Kasumi-1 (cell line): ENCODE measurements at regions not wholly inside any gene's neighbourhood (a gene's known extent, or its start where the extent isn't known, plus 50 kb on each side); places are given as distances from the start of the nearest gene placed in this dataset.
"Not testable (repeated sequence)": the region's sequence is repeated elsewhere in the genome, so short reads cannot be mapped to it uniquely, and the experiment has no call there.

Experiments used
- DNase-seq, 2 experiments: peaks; one replicate each; lab custom pipeline; 2025; lab: John Stamatoyannopoulos, UW

GRCh38 chr3:117003501-117003900 is 293.9 kb downstream of the TUSC7 start:
- DNase-seq: no peak

DNA sequence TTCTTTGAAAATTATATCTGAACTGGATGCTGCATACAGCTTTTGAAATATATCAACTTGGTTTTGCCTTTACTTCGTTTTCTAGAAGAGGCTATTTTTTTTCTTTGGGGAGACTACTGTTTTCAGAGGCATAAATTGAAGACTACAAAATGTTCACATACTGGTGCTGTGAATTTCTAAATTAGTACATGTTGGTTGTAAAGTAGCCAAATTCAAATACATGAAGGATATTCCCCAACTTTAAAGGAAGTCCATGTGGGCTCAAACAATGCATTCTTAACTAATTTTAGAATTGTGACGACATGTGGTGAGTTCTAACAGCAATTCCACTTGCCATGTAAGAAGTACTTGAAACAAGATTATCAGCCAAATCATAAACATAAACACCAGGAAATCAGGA is 295.7 kb downstream of the TUSC7 start:
- no peak for DNase-seq

GRCh38 chr3:117005911-117006522 is 296.4 kb downstream of the TUSC7 start:
- DNase-seq: no peak

DNA sequence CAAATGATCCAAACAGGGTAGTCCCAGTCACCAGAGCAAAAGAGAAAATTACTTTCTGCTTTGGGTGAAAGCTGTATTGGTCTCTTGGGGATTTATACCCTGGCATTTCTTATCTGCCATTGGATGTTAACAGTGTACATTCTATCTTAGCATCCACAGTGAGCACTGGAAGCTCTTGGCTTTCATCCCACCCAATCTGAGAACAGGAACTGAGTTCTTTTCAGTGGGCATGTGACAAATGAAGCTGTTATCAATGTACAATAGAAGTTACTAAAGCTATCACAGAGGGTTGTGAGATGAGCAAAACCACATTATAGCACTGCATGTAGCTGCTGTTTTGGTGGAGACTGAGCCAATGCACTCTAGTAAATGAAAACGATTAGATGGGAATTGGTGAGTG is 300.7 kb downstream of the TUSC7 start:
- DNase-seq: no peak

GRCh38 chr3:117011687-117012250 is 302.2 kb downstream of the TUSC7 start:
- DNase-seq: peak; percentile 90 to 93

DNA sequence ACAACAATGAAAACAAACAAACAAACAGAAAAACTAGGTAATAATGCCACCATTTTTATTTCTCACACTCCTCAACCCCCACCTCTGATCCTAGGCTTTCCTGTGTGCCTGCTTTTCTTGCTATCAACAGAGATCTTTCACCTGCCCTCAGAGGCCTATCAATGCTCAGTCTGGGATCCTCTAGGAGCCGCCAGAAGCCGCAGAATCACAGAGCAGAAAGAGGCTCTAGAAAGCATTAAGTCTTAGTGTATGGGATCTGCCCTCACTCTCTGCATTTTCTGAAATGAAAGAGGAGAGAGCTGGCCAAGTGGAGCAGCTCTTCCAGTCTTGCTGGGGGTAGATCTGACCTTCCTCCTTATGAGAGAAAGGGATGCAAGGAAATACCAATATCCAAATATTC is 306.8 kb downstream of the TUSC7 start:
- no peak for DNase-seq

DNA sequence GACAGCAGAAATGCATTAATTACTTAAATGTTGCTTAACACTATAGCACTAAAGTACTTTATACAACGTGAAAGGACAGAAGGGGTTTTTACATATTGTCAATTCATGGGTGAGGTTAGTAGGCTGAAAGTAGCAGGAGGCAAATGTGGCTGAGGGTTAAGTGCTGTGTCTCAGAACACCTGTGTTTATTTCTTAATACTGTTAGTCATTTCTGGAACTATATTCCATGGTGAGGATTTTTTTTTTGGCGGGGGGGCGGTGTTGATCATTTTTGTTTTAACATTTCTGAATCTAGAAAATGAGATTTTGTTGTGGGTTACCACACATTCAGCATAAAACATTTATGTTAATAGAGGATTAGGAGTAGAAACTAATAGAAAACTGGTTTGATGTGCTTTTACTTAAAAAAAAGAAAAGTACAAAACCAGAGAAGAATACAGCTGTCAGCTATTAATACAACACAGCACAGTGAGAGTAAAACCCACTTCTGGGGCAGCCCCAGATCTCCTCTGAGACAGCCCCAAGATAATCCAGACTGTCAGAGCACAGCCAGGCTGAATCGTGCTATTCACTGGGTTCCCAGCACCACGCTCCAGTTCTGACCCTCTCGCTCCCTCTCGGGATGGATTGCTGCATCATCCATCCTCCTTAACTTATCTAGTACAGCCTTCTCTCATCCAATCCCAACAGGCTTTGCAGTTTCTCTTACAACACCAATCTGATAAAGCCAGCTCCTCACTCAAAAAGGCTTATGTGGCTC is 307.7 kb downstream of the TUSC7 start:
- no peak for DNase-seq

GRCh38 chr3:117018655-117019054 is 309.1 kb downstream of the TUSC7 start:
- DNase-seq: no peak

DNA sequence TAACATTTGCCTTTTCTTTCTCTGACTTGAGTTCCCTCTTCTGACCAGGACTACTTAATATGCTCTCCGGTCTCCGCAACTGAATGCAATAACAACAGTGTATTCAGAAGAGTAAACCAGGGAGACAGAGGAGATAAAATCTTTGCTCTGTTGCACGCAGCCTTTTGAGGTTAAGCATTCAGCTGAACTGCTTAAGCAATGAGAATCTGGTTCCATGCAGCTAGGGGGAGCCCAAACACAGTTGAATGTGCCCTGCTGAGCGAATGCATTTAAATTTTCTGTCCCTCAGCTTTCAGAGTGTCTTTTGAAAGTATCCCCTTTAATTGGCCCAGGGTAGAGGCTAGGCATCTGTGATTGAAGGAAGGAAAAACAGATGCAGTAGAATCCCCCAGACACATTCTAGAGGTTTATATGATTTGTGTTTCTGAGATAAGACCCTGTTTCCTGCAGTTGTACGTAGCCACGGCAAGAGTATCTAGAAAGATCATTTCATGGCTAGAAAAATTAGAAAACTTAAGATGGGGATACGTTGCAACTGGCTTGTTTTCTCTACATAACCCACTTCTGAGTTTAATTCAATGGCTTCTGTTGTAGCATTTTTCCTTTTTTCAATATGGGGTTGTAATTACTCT is 309.6 kb downstream of the TUSC7 start:
- DNase-seq: peak; percentile 83 to 84

- no peak for DNase-seq
These were observed 316.8 kb downstream of the TUSC7 start for GRCh38 chr3:117026401-117026800.

- DNase-seq: peak in 1 of 2 experiments; percentile 17
These were observed 326.2 kb downstream of the TUSC7 start for GRCh38 chr3:117035745-117036144.

DNA sequence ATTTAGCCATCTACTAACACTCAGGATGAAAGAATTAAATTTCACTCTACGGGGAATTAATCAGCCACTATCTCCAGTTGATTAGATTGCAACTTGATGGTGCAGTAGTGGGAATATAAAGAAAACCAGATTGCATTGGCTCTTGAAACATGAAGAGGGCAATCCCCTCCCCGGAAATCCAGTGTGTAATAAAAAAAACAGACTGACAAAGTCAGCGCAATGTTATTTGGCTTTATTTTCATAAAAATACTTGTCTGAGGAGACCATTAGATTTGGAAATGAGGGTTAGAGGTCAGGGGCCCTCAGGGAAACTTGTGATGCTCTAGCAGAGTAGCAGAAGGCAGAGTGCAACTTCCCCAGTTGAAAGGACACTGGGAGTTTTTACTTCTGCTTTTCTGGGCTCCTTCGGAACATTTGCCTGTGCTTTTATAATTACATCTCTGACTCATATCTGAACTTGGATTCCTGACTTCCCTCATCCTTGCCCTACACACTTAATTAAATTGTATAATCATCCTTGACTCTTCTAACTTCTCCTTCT is 326.8 kb downstream of the TUSC7 start:
- DNase-seq: peak; percentile 97

GRCh38 chr3:117045143-117045542 is 335.6 kb downstream of the TUSC7 start:
- peak; percentile 8 to 9 for DNase-seq

DNA sequence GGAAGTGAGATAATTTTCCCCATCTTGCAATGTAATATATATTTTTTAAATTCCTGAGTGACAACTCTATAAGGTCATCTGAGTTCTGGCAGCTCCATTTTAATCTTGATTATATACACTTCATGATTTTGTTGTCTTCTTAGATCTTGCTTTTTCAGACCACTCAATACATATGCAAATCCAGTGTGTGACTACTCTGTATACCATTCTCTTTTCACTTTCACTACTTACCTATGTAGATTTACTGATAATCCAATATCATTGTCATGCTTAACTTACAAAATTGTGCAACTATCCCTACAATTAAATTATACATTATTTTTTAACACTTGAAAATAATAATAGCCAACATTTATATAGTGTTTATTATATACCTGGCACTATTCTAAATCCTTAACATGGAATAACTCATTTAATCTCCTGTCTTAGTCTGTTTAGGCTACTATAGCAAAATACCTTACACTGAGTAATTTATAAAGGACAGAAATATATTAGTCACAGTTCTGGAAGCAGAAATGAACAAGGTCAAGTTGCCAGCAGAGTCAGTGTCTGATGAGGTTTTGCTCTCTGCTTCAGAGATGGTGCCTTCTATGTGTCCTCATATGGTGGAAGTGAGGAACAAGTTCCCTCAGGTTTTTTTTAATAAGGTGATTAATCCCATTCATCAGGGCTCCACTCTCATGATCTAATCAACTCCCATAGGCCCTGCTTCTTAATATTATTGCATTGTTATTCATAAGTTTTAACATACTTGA is 338.5 kb downstream of the TUSC7 start:
- DNase-seq: no peak

DNA sequence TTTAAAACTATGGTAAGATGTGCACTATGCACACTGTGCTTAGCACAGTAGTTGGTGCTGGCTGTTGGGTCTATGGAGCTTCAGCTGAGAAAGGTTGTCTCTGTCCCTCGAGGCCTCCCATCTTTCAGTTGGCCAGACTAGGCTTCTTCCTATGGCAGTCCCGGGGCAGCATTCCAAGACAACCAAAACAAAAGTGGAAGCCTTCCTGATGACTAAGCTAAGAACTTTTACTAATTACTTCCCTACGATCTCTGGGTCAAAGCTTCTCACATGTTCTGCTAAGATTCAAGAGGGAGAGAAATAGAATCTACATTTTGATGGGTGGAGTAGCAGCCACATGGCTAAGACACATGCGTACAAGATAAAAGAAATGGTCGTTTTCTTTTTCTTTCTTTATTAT is 342.8 kb downstream of the TUSC7 start:
- no peak for DNase-seq

DNA sequence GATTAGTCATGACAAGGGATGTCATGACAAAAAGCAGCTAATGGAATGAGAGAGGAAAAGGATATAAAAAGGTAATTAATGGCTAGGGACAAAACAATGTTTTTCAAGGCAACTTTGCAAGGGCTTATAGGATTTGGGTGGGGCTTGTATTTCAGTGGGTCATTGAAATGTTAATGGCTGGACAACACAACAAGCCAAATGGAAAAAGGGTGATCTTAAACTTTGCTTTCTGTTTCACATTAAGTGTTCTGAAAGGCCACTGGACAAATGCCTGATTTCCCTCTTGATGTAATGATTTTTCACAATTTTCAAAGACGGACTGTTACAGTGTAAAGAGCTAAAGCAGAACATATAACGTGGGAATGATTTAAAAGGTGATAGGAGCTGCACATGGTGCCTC is 345.0 kb downstream of the TUSC7 start:
- no peak for DNase-seq

DNA sequence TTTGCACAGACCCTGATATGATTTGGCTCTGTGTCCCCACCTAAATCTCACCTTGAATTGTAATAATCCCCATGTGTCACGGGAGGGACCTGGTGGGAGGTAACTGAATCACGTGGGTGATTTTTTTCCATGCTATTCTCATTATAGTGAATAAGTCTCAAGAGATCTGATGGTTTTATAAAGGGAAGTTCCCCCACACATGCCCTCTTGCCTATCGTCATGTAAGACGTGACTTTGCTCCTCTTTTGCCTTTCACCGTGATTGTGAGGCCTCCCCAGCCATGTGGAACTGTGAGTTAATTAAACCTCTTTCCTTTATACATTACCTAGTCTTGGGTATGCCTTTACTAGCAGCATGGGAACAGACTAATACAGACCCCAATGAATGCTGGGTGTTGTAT is 347.4 kb downstream of the TUSC7 start:
- DNase-seq: not testable (repeated sequence)

DNA sequence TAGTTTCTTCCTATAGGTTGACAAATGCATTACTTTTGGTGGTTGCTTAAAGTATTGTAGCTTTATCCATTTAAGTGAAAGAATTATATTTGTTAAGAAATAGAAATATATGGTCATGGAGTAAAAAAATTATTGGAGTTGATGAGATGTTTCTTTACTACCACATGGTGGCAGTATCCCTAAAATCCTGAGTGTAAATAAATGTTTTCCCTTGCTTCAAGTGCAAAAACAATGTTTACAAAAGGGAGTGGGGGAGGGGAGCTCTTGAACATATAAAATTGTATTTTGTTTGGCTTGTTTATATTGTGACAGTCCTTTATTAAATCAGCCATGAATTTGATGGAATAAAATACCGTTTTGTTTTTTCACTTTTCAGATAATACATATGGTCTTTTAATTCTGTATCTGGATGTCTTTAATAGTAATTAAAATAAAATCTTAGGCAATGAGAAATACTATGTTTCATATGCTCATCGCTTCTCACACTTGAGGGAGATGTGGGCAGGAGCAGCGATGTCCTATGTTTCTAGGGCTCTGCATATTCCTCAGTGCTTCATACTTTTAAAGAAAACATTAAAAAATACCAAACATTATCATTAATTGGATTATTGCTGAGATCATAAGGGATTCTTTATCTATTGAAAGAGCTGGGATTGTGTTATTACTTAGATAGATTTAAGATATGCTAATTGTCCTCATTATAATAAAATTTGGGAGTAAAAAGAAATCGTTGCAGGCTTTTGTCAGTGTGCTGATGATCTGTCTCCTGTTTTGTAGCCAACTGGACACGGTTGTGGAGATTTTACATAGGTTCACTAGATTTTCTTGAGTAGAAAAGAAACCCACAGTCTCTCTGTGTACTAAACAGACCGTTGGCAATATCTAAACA is 349.7 kb downstream of the TUSC7 start:
- DNase-seq: peak; percentile 27 to 67

GRCh38 chr3:117059956-117060270 is 350.3 kb downstream of the TUSC7 start:
- DNase-seq: no peak

DNA sequence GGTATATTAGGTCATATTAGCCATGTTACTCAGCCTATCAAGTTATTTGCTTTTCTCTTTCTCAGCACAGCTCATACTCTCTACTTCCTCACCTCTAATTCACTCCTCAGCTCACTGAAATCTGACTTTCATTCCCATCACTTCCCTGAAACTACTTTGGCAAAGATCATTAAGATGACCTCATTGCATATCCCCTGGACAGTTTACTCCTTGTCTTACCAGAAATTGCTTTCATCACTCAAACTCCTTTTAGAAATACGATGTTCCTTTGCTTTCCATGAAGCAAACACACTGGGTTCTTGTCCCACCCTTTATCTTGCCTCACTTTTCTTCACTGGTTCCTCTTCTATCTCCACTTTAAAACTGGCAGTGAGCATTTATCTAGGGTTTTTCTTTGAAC is 354.4 kb downstream of the TUSC7 start:
- DNase-seq: no peak

DNA sequence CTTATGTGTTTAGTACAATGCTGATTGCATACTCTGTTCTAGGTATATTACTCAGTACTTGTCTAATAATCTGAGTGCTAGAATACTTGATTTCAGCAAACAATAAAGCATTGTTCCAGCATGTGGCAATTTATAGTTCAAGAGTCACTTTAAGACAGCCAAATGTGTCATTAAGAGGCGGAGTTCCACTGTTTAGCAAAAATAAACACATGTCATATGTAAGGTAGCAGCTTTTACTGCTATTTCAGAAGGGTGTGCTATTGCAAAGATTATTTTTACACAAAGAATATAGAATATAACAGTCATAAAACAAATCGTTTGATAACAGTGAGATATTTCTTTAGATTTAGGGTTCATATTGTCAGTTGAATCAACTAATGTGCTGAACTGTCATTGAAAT is 358.7 kb downstream of the TUSC7 start:
- no peak for DNase-seq
